WTC11 (cell line): ENCODE measurements at regions not wholly inside any gene's neighbourhood (a gene's known extent, or its start where the extent isn't known, plus 50 kb on each side); places are given as distances from the start of the nearest gene placed in this dataset.

Experiments used
- FOXP1 ChIP-seq: sonication (generic); formaldehyde crosslinking; IDR thresholded peaks from 2 replicates; pipeline ENCODE4 v1.8.0; 2022; ENCODE audit warnings: missing genetic modification reagents, mild to moderate bottlenecking, moderate library complexity, borderline replicate concordance
- NR1H2 ChIP-seq: sonication (generic); formaldehyde crosslinking; IDR thresholded peaks from 2 replicates; pipeline ENCODE4 v1.9.0; 2021; ENCODE audit warnings: mild to moderate bottlenecking, moderate library complexity, missing genetic modification reagents
- TF ChIP-seq, protein P1 (sequence below): fragments of 200-600 bp; IDR thresholded peaks from 2 replicates; pipeline ENCODE4 v1.8.0; 2022; ENCODE audit warnings: antibody characterized with exemption
- TF ChIP-seq, protein P2 (sequence below): sonication (generic); formaldehyde crosslinking; IDR thresholded peaks from 2 replicates; pipeline ENCODE4 v1.8.0; 2023; ENCODE audit warnings: missing genetic modification reagents

DNA sequence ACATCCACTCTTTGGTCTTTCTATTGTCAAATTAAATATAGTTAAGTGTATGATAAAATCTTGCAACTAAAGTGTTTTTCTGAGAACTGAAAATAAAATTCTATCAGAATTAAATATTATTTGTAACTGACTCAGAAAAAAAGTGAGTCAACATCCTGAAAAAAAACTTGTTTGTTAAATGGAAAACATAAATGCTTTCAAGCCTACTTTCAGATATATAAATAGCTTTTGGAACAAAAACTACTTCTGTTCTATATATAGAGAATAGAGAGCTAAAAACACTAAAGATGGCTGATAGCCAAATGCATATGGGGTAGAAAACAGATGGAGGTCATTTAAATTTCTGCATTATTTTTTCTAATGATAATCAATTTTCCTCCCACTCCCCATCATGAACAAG lies 61.8 kb downstream of the PIK3C2A start:
- TF ChIP-seq FOXP1 (CRISPR knock-in tag): no peak
- TF ChIP-seq NR1H2 (CRISPR knock-in tag): no peak
- TF ChIP-seq, protein P1, sequence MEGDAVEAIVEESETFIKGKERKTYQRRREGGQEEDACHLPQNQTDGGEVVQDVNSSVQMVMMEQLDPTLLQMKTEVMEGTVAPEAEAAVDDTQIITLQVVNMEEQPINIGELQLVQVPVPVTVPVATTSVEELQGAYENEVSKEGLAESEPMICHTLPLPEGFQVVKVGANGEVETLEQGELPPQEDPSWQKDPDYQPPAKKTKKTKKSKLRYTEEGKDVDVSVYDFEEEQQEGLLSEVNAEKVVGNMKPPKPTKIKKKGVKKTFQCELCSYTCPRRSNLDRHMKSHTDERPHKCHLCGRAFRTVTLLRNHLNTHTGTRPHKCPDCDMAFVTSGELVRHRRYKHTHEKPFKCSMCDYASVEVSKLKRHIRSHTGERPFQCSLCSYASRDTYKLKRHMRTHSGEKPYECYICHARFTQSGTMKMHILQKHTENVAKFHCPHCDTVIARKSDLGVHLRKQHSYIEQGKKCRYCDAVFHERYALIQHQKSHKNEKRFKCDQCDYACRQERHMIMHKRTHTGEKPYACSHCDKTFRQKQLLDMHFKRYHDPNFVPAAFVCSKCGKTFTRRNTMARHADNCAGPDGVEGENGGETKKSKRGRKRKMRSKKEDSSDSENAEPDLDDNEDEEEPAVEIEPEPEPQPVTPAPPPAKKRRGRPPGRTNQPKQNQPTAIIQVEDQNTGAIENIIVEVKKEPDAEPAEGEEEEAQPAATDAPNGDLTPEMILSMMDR: no peak
- TF ChIP-seq, protein P2, sequence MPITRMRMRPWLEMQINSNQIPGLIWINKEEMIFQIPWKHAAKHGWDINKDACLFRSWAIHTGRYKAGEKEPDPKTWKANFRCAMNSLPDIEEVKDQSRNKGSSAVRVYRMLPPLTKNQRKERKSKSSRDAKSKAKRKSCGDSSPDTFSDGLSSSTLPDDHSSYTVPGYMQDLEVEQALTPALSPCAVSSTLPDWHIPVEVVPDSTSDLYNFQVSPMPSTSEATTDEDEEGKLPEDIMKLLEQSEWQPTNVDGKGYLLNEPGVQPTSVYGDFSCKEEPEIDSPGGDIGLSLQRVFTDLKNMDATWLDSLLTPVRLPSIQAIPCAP: no peak
